ENCODE measurements at regions not wholly inside any gene's neighbourhood (a gene's known extent, or its start where the extent isn't known, plus 50 kb on each side); places are given as distances from the start of the nearest gene placed in this dataset.
"Not testable (repeated sequence)": the region's sequence is repeated elsewhere in the genome, so short reads cannot be mapped to it uniquely, and the experiment has no call there.

- Histone ChIP-seq H3K36me3 (no peaks in the 10 kb centered on the region), H3K27me3 (no peaks in the 10 kb centered on the region), H3K4me1 (peaks cover 13 to 27% (median 17%) of the 10 kb centered on the region in 4 donors), H3K9me3 (no peaks in the 10 kb centered on the region), H3K4me3 (no peak overlapping the region), H3K27ac (peak overlapping the region; percentile 79 to 91 (median 86))
- in situ Hi-C loops (cut with MboI; ENCODE audit: low pct_ligation_motif_present in 1 of 4, low pct_unique_long_range_greater_than_20kb in 1 of 4, low sequenced_read_pairs in 3 of 4) (no loop called here), intact Hi-C loops (cut with DNase I; ENCODE audit: low total_unique reads) (no loop called here)
- DNase-seq, result peak; percentile 76
- 36% methylated on average over 4 of the region's 4 CpGs; no CpG with 5 or more reads in 1 of the 2 donors for WGBS, 2 donors (ENCODE audit: low coverage in 1 of 2)
- TF ChIP-seq EP300 (IDR thresholded peaks at IDR 0.05; ENCODE audit: low read depth) (peak; percentile 63), POLR2AphosphoS5 (IDR thresholded peaks at IDR 0.05) (peak; percentile 36 to 83 (median 76)), CTCF (IDR thresholded peaks at IDR 0.05) (no peak), POLR2A (IDR thresholded peaks at IDR 0.05) (peak; percentile 79)
Measured at GRCh38 chr7:142508251-142508650, 241.0 kb upstream of the PRSS1 start.

GRCh38 chr7:142507799-142508198 lies 241.5 kb upstream of the PRSS1 start:
- peak overlapping the region; percentile 79 to 91 (median 86) for H3K27ac ChIP-seq
- H3K4me1 ChIP-seq, result peaks cover 13 to 27% (median 17%) of the 10 kb centered on the region in 4 donors
- no peaks in the 10 kb centered on the region for H3K9me3 ChIP-seq
- 91% methylated on average over 5 of the region's 5 CpGs; no CpG with 5 or more reads in 1 of the 2 donors for WGBS, 2 donors (ENCODE audit: low coverage in 1 of 2)
- in situ Hi-C loops (cut with MboI; ENCODE audit: low pct_ligation_motif_present in 1 of 4, low pct_unique_long_range_greater_than_20kb in 1 of 4, low sequenced_read_pairs in 3 of 4) (no loop called here), intact Hi-C loops (cut with DNase I; ENCODE audit: low total_unique reads) (no loop called here)
- no peak for TF ChIP-seq CTCF (IDR thresholded peaks at IDR 0.05)
- no peak for TF ChIP-seq POLR2AphosphoS5 (IDR thresholded peaks at IDR 0.05)
- TF ChIP-seq POLR2A (IDR thresholded peaks at IDR 0.05), result no peak
- TF ChIP-seq EP300 (IDR thresholded peaks at IDR 0.05; ENCODE audit: low read depth), result no peak
- H3K27me3 ChIP-seq, result no peaks in the 10 kb centered on the region
- H3K36me3 ChIP-seq, result no peaks in the 10 kb centered on the region
- no peak overlapping the region for H3K4me3 ChIP-seq
- no peak for DNase-seq

GRCh38 chr7:142507066-142507465 lies 242.2 kb upstream of the PRSS1 start:
- WGBS, 2 donors (ENCODE audit: low coverage in 1 of 2), result 81 to 100% methylated on average over 1 to 5 of the region's 5 CpGs
- H3K4me3 ChIP-seq; DNase-seq; intact Hi-C loops (cut with DNase I; ENCODE audit: low total_unique reads); H3K9me3 ChIP-seq; H3K27me3 ChIP-seq; in situ Hi-C loops (cut with MboI; ENCODE audit: low pct_ligation_motif_present in 1 of 4, low pct_unique_long_range_greater_than_20kb in 1 of 4, low sequenced_read_pairs in 3 of 4); H3K36me3 ChIP-seq: not testable (repeated sequence)
- peaks cover 13 to 27% (median 17%) of the 10 kb centered on the region in 4 donors for H3K4me1 ChIP-seq
- peak overlapping the region; percentile 79 to 91 (median 86) for H3K27ac ChIP-seq

- in situ Hi-C loops (cut with MboI; ENCODE audit: low pct_ligation_motif_present in 1 of 4, low pct_unique_long_range_greater_than_20kb in 1 of 4, low sequenced_read_pairs in 3 of 4), result no loop called here
- peaks cover 13 to 31% (median 20%) of the 10 kb centered on the region in 4 donors for H3K4me1 ChIP-seq
- WGBS, 2 donors (ENCODE audit: low coverage in 1 of 2), result 62 to 87% methylated on average over 3 of the region's 3 CpGs
- intact Hi-C loops (cut with DNase I; ENCODE audit: low total_unique reads), result no loop called here
- no peaks in the 10 kb centered on the region for H3K27me3 ChIP-seq
- no peak overlapping the region for H3K4me3 ChIP-seq
- DNase-seq, result no peak
- H3K9me3 ChIP-seq, result no peaks in the 10 kb centered on the region
- no peaks in the 10 kb centered on the region for H3K36me3 ChIP-seq
- H3K27ac ChIP-seq, result no peak overlapping the region
- TF ChIP-seq POLR2AphosphoS5 (IDR thresholded peaks at IDR 0.05), result no peak
- no peak for TF ChIP-seq CTCF (IDR thresholded peaks at IDR 0.05)
- no peak for TF ChIP-seq POLR2A (IDR thresholded peaks at IDR 0.05)
- no peak for TF ChIP-seq EP300 (IDR thresholded peaks at IDR 0.05; ENCODE audit: low read depth)
Measured at GRCh38 chr7:142506601-142507000, 242.7 kb upstream of the PRSS1 start.

- H3K4me1 ChIP-seq, result peaks cover 12 to 46% (median 25%) of the 10 kb centered on the region in 4 donors
- H3K27ac ChIP-seq; intact Hi-C loops (cut with DNase I; ENCODE audit: low total_unique reads); H3K36me3 ChIP-seq; in situ Hi-C loops (cut with MboI; ENCODE audit: low pct_ligation_motif_present in 1 of 4, low pct_unique_long_range_greater_than_20kb in 1 of 4, low sequenced_read_pairs in 3 of 4); H3K4me3 ChIP-seq; DNase-seq; H3K9me3 ChIP-seq; H3K27me3 ChIP-seq: not testable (repeated sequence)
- 46 to 70% methylated on average over 5 to 8 of the region's 8 CpGs for WGBS, 2 donors (ENCODE audit: low coverage in 1 of 2)
Measured at GRCh38 chr7:142503949-142504348, 245.3 kb upstream of the PRSS1 start.
